LNCAP (cell line): ENCODE measurements at regions not wholly inside any gene's neighbourhood (a gene's known extent, or its start where the extent isn't known, plus 50 kb on each side); places are given as distances from the start of the nearest gene placed in this dataset.

Experiments used
- CTCF ChIP-seq: fragments of 450-650 bp; IDR thresholded peaks from 2 replicates; pipeline ENCODE4 v1.5.1; 2017; ENCODE audit warnings: mild to moderate bottlenecking

DNA sequence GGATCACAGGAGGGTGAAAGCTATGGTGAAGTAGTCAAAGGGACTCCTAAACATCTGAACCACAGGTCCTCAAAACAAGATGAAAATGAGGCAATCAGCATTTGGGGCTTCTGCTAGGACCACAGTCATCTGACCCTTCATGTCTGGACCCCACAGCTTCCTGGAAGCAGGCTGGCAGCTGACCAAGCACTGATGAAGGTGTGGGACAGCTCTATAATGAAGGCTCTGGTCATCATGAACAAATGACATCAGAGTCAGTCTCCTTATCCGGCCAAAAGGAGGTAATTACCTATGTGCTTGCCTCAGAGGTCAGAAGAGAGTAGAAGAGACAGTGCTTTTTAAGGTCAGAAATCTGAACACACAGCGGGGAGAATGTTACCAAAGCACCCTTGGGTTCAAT, 101.2 kb upstream of the GNAO1 start:
- TF ChIP-seq CTCF: no peak

DNA sequence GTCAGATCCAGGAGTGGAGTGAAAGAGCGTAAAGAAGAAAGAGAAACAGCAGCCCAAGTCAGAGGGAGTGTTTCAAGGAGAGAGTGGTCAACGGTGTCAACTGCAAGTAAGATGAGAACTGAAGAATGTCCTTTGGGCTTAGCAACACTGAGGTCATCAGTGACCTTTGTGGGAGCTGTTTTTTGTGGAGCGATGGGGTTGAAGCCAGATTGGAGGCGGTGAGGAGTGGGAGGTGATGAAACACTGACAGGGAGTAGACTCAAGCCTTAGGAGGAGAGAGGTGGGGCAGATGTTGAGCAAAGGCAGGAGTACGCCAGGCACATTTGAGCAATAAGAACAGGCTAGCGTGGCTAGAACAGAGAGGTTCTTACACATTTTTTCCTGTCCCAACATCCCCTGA, 103.7 kb upstream of the GNAO1 start:
- TF ChIP-seq CTCF: no peak

- TF ChIP-seq CTCF: no peak
Measured at GRCh38 chr16:56081371-56081770, 109.9 kb upstream of the GNAO1 start.

DNA sequence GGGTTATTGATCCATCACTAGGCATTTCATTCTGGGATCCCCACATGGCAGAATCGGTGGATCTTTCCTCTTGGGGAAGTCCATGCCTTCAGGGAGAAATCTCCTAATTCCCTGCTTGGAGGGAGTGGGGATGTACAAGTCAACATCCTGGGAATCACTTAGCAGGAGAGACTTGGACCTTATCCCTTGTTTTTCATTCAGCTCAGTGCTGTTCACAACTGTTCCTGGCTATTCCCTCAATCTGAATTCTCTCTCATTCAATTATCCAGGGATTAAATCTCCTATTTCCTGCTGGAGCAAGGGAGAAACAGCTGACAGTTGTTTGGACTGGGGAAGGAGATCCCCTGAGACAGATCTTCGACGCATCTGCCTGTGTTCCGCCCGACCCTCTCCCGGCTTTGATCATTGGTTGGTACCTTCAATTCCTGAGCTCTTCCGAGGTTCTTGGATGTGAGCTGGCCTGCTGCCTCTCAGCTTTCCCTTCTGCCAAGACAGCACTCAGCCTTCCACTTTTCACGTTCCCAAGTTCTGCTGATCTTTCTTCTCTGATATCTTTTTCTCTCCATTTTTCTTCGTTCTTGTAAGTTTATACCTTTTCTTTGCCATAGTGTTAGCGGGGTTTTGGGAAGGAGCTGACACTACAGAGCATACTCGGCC, 115.4 kb upstream of the GNAO1 start:
- TF ChIP-seq CTCF: no peak

DNA sequence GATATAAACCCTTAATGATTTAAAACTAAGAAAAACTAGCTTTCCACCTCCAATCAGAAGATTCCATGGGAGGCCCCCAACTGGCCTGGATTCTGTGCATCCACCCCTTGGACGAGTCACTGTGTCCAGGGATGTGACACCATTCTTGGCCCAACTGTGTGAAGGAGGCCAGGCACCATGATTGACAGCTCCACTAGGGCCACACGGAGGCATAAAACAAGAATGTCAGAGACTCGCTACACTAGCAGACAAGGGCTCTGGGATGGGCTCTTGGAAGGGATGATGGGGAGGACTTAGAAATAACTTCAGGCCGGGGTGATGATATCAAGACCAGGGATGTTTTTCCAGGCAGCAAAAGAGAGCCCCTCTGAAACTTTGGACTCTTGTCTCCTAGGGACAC, 117.8 kb upstream of the GNAO1 start:
- TF ChIP-seq CTCF: no peak

DNA sequence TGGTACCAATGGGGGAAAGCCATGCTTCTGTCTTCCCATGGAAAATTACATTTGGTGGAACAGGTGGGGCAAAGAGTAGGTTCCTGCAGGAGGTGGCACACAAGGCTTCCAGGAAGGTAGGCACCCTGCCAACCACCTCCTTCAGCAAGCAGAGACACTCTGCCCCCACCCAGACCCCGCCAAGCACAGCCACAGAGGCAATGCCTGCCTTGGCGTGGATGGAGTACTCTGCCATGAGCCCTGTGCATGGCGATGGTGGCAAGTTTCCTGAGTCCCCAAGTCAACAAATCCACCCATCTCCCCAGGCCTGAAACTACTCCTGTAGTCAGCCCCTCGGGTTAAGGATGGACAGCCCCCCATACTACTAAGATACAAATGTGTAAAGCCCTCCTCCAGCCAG, 119.2 kb upstream of the GNAO1 start:
- TF ChIP-seq CTCF: no peak

- TF ChIP-seq CTCF: no peak
Measured at GRCh38 chr16:56068816-56069215, 122.5 kb upstream of the GNAO1 start.

DNA sequence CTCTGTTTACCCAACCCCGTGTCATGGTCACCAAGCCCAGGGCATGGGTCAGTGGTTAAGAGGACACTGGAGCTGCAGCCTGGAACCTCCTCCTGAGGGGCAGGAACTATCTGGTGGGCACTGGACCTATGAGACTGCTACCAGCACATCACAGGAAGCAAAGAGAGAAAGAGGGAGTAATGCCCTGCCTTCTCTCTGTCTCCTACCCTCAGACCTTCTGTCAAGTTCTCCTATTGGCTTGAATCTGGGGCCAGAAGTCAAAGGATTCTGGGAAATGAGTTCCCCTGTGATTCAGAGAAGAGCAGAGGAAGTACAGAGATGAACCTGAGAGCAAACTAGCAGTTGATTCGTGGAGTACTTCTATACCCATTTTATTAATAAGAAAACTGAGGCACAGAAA, 123.0 kb upstream of the GNAO1 start:
- no peak for TF ChIP-seq CTCF
